MG63 (cell line): ENCODE measurements at regions not wholly inside any gene's neighbourhood (a gene's known extent, or its start where the extent isn't known, plus 50 kb on each side); places are given as distances from the start of the nearest gene placed in this dataset.

ENCODE experiments used
- DNase-seq: peaks from one replicate; pipeline ENCODE4 v3.0.0-alpha.2; 2020
- H3K27me3 ChIP-seq: fragments of 250-450 bp; sonication (Bioruptor Pico); 2 replicates; pipeline ENCODE4 v1.5.1; 2020; ENCODE audit warnings: mild to moderate bottlenecking, moderate library complexity
- H3K36me3 ChIP-seq: fragments of 250-450 bp; sonication (Bioruptor Pico); 2 replicates; pipeline ENCODE4 v1.5.1; 2020; ENCODE audit warnings: mild to moderate bottlenecking, moderate library complexity
- H3K4me3 ChIP-seq: fragments of 250-450 bp; sonication (Bioruptor Pico); 2 replicates; pipeline ENCODE4 v1.5.1; 2020; ENCODE audit warnings: mild to moderate bottlenecking, moderate library complexity
- H3K9me3 ChIP-seq: fragments of 250-450 bp; sonication (Bioruptor Pico); 2 replicates; pipeline ENCODE4 v1.5.1; 2020; ENCODE audit warnings: mild to moderate bottlenecking, moderate library complexity

DNA sequence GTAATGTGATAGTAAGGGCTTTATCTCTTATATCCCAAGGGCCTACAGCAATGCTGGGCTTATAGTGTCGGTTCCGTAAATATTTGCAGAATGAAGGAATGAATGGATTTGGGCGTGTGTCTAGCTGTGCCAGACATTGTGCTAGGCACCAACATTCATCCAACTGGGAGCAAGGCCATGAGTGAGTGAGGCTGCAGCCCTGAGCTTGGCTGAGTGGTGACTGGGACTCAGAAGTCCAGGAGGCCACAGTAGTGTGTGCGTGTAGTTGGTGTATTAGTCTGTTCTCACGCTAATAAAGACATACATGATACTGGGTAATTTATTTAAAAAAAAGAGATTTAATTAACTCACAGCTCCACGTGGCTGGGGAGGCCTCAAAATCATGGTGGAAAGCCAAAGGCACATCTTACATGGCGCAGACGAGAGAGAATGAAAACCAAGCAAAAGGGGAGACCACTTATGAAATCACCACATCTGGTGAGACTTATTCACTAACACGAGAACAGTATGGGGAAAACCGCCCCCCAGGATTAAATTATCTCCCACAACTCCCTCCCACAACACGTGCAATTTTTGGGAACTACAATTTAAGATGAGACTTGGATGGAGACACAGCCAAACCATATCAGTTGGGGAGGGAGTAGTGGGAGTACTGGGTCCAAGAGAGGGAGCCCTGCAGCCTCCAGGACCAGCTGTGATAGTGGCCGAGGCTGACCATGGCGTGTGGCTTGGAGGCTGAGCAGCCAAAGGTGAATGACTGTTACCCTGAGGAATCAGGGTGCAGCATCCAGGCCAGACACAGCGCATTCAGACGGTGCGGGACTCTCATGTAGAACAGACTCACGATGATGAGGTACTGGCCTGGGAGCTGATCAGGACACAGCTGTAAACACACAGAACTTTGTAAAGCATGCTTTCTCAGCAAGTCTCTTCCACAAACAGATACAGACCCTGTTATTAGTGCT is 104.6 kb downstream of the TEX26 start:
- H3K9me3 ChIP-seq: no peaks in the 10 kb centered on the region
- H3K36me3 ChIP-seq: no peaks in the 10 kb centered on the region
- no peaks in the 10 kb centered on the region for H3K27me3 ChIP-seq
- no peak for DNase-seq
- H3K4me3 ChIP-seq: no peak overlapping the region

DNA sequence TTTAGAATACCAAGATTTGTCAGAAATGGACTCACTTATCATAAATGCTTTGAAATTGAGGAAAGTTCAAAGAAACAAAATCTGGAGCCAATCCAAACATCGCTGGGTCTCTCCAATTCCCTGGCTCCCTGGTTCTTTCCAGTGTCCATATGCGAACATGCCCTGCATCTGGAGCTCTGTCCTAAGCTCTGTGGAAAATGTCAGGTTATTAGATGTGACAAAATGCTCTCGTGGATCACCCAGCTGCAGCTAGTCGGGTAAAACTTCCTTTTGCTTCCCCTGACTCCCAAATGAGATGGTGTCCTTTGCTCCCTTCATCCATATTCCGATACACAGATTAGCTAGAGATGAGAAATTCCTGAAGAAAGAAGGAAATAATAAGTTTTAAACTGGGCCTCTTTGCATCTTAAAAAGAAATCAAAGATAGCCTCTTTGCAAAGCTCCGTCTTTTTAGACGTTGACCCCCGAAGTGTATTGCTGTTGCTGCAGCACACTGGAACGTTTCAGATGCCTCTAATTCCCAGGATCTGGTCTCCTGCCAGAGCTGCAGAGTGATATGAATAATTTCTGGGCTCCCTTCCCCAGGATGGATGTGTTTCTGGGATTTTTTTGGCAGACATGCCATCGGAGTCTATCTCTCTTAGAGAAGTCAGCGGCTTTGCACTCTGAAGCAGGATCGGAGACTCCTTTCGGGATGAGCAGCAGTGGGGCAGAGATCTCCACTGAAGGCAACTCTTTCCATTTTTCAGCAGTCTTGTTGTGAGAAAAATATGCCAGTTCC is 102.9 kb downstream of the TEX26 start:
- peak; percentile 13 for DNase-seq

DNA sequence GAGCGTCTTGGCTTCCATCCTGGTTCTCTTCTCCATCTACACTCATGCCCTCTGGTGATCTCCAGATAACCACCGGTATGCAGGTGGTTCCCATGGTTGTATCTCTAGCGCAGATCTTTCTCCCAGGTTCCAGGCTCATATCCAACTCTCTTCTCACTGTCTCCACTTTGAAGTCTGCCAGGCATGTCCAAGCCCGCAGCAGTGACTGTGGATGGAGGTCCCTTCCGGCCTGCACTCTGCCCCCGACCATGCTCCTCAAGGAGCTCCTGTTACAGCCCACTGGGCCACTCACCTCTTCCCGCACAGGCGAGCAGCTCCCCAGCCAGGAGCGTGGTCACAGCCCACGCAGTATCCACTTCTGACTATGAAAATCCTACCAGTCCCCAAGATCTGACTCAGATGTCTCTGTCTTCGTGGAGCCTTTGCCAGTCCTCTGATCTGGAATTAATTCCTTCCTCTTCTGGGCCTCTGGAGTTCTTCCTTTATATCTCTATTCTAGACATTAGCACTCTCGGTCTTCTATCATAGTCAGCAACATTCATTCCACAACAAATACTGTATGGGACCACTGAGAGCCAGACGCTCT is 100.2 kb downstream of the TEX26 start:
- Histone ChIP-seq H3K4me3 (no peak overlapping the region), H3K27me3 (no peaks in the 10 kb centered on the region)
- DNase-seq: no peak

More for the DNA sequence above, 102.9 kb downstream of the TEX26 start:
- no peak overlapping the region for H3K4me3 ChIP-seq
- no peaks in the 10 kb centered on the region for H3K36me3 ChIP-seq
- no peaks in the 10 kb centered on the region for H3K9me3 ChIP-seq
- no peaks in the 10 kb centered on the region for H3K27me3 ChIP-seq

DNA sequence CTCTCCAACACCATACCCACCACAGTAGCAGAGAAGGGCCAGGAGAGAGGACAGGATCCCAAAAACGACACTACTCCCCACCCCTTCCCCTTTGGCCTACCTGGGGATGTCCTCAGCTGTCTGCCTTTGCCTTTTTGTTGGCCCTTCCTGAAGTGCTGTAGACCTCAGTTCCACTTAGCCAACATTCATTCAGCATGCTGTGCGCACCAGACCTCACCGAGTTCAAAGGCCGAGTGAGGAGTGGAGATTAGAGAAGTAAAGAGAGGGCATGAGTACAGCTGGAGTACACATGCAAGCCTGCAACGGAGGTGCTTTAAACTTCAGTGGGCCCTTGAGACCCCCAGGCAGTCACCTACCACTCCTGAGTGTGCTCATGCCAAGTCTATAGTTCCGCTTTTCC is 99.0 kb downstream of the TEX26 start:
- H3K4me3 ChIP-seq: no peak overlapping the region
- no peak for DNase-seq
- no peaks in the 10 kb centered on the region for H3K9me3 ChIP-seq
- no peaks in the 10 kb centered on the region for H3K36me3 ChIP-seq
- no peaks in the 10 kb centered on the region for H3K27me3 ChIP-seq

More for the DNA sequence above, 100.2 kb downstream of the TEX26 start:
- H3K36me3 ChIP-seq: no peaks in the 10 kb centered on the region
- H3K9me3 ChIP-seq: no peaks in the 10 kb centered on the region

DNA sequence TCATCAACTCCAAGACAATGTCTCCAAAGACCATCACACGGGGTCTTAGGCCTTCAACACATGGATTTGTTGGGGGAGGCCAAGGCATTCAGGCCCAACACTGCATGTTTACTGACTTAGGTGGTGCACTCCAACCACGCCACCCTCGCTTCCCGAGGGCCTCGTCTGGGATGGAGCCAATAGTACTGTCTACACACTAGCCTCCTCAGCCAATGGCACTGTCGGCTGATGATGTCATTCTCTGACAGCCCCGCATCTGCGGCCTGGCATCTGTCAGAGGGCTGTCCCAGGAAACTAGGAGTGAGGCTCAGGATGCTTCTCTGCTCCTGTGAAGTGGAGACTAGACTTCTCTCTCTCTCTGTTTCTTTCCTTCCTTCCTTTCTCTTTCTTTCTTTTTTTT is 96.6 kb downstream of the TEX26 start:
- no peak overlapping the region for H3K4me3 ChIP-seq
- no peaks in the 10 kb centered on the region for H3K36me3 ChIP-seq
- no peaks in the 10 kb centered on the region for H3K27me3 ChIP-seq
- DNase-seq: no peak
- no peaks in the 10 kb centered on the region for H3K9me3 ChIP-seq

DNA sequence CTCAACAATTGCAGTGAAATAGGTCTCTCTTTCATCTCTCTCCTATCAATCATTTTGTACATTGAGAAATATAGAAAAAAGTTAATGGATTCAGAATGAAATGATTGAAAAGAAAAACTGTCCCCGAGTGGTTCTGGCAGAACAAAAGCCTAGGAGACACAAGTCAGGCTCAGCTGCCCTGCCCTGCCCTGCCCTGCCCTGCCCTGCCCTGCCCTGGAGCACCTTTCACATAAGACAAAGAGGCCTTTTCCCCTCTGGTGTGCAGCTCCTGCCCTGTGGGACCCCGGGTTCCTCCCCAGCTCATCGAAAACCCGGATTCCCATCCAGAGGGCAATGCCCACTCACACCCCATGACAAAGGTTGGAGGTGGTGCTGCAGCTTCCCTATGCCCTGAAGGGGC is 94.7 kb downstream of the TEX26 start:
- Histone ChIP-seq H3K4me3 (no peak overlapping the region), H3K9me3 (no peaks in the 10 kb centered on the region), H3K36me3 (no peaks in the 10 kb centered on the region), H3K27me3 (no peaks in the 10 kb centered on the region)
- DNase-seq: no peak
